AG10803 (cell line): ENCODE measurements at regions not wholly inside any gene's neighbourhood (a gene's known extent, or its start where the extent isn't known, plus 50 kb on each side); places are given as distances from the start of the nearest gene placed in this dataset.

Experiments used
- DNase-seq: peaks from one replicate; pipeline ENCODE4 v3.0.0; 2010; ENCODE audit warnings: low read depth
- H3K4me3 ChIP-seq: 2 replicates; pipeline ENCODE4 v1.5.1; 2011; ENCODE audit warnings: mild to moderate bottlenecking, low read length, control low read depth
- TF ChIP-seq, protein P1 (sequence below): conservative IDR thresholded peaks from 2 replicates; pipeline ENCODE4 v1.5.1; 2011; ENCODE audit warnings: mild to moderate bottlenecking, low read length, control low read depth, inconsistent platforms

DNA sequence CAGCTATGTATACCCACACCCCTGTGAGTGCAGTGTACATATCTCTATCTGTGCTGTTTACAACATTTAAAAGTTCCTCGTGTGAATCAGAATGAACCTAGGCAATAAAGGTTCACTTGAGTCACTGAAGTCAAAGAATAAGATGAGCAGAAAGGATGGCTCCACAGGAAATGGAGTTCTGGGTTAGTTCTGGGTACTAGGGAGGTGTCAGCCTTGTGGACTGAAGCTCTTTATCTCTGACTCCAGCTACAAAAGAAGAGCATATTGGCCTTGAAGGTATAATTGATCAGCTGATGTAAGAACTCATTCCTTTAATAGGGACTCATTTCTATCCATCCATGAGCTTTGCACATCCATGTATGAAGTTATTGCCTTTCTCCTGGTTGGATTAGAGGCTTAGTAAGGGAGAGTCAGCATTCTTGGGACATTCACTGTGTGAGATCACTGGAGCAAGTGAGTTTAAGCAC is 73.9 kb upstream of the BACH2 start:
- H3K4me3 ChIP-seq: no peak overlapping the region
- TF ChIP-seq, protein P1, sequence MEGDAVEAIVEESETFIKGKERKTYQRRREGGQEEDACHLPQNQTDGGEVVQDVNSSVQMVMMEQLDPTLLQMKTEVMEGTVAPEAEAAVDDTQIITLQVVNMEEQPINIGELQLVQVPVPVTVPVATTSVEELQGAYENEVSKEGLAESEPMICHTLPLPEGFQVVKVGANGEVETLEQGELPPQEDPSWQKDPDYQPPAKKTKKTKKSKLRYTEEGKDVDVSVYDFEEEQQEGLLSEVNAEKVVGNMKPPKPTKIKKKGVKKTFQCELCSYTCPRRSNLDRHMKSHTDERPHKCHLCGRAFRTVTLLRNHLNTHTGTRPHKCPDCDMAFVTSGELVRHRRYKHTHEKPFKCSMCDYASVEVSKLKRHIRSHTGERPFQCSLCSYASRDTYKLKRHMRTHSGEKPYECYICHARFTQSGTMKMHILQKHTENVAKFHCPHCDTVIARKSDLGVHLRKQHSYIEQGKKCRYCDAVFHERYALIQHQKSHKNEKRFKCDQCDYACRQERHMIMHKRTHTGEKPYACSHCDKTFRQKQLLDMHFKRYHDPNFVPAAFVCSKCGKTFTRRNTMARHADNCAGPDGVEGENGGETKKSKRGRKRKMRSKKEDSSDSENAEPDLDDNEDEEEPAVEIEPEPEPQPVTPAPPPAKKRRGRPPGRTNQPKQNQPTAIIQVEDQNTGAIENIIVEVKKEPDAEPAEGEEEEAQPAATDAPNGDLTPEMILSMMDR: no peak
- DNase-seq: no peak

DNA sequence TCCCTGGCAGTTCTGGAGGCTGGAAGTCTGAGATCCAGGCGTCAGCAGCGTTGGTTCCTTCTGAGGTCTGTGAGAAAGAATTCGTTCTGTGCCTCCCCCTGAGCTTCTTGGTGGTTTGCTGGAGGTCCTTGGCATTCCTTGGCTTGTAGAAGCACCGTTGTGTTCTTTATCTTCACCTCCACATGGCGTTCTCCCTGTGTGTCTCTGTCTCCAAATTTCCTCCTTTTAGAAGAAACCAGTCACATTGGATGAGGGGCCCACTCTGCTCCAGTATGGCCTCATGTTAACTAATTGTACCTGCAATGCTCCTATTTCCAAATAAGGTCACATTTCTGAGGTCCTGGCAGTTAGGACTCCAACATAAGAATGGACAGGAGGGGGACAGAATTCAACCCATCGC is 73.0 kb upstream of the BACH2 start:
- no peak for DNase-seq
- no peak overlapping the region for H3K4me3 ChIP-seq
- TF ChIP-seq, protein P1: no peak

DNA sequence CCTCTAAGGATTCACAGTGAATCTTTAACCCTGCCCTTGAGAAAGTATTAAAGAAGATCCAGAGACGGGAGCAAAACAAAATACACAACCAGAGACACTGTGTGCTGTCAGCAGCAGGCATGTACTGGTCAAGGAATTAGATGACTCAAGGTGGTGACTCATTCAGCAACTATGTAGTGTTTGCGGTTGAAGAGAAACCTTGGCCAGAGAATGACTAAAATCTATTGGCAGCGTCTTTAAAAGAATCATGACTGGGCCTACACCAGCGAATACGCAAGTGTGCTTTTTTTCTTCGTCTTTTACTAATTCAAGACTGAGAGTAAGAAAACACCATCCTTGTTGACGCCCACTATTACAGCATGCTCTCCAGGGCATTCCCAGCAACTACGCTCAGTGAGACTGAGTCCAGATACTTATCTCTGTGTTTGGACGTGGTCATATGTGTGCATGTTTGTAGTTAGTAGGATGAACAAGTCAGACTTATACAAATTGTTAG is 72.4 kb upstream of the BACH2 start:
- H3K4me3 ChIP-seq: no peak overlapping the region
- TF ChIP-seq, protein P1: no peak
- DNase-seq: peak; percentile 100

- no peak overlapping the region for H3K4me3 ChIP-seq
- TF ChIP-seq, protein P1: no peak
- peak; percentile 48 for DNase-seq
Observed at GRCh38 chr6:90368601-90369000, 72.0 kb upstream of the BACH2 start.

GRCh38 chr6:90368001-90368400 is 71.4 kb upstream of the BACH2 start:
- DNase-seq: no peak
- H3K4me3 ChIP-seq: no peak overlapping the region
- TF ChIP-seq, protein P1: no peak

- H3K4me3 ChIP-seq: no peak overlapping the region
- TF ChIP-seq, protein P1: no peak
- DNase-seq: no peak
Observed at GRCh38 chr6:90365565-90366219, 69.0 kb upstream of the BACH2 start.

- TF ChIP-seq, protein P1: no peak
- no peak for DNase-seq
- H3K4me3 ChIP-seq: no peak overlapping the region
Observed at GRCh38 chr6:90365002-90365401, 68.4 kb upstream of the BACH2 start.
